Natural killer cell (primary cell): ENCODE measurements at regions not wholly inside any gene's neighbourhood (a gene's known extent, or its start where the extent isn't known, plus 50 kb on each side); places are given as distances from the start of the nearest gene placed in this dataset.
A peak's percentile ranks its signal among the peaks of the same experiment; 100 is the strongest.
"Not testable (repeated sequence)": the region's sequence is repeated elsewhere in the genome, so short reads cannot be mapped to it uniquely, and the experiment has no call there.

ENCODE experiments used
- ATAC-seq, 3 donors: fragments of 150-1000 bp in 2 of 3; fragments of 200-7000 bp in 1 of 3; cut with Tn5 transposase; 1 replicate in 1 of 3; 2 replicates in 2 of 3; pipeline ENCODE4 v1.10.0; 2021; ENCODE audit warnings: mild to moderate bottlenecking in 2 of 3, moderate library complexity in 2 of 3
- DNase-seq, 2 donors: peaks; one replicate each; pipeline versions ENCODE4 v3.0.0 to v3.0.0-alpha.2; 2013 to 2021; ENCODE audit warnings: mixed read lengths in 1 of 2
- H3K27ac ChIP-seq: one replicate; pipeline ENCODE4 v1.5.1; 2013; ENCODE audit warnings: mild to moderate bottlenecking, low read length
- H3K27me3 ChIP-seq: one replicate; pipeline ENCODE4 v1.6.1; 2013; ENCODE audit warnings: low read length; ENCODE audit not compliant: control insufficient read depth, insufficient read depth
- H3K36me3 ChIP-seq: one replicate; pipeline ENCODE4 v1.6.1; 2013; ENCODE audit warnings: low read length; ENCODE audit not compliant: control insufficient read depth, insufficient read depth
- H3K4me1 ChIP-seq: one replicate; pipeline ENCODE4 v1.6.1; 2013; ENCODE audit warnings: low read length; ENCODE audit not compliant: control insufficient read depth, insufficient read depth
- H3K4me3 ChIP-seq: one replicate; pipeline ENCODE4 v1.5.1; 2013; ENCODE audit warnings: low read length
- H3K9me3 ChIP-seq: one replicate; pipeline ENCODE4 v1.6.1; 2013; ENCODE audit warnings: low read length; ENCODE audit not compliant: control insufficient read depth, insufficient read depth
- H3K27ac Mint-ChIP-seq, 2 donors: one replicate each; pipeline ENCODE4 v1.8.0; 2022; ENCODE audit warnings: mild to moderate bottlenecking in 2 of 2, mixed read lengths in 2 of 2, moderate library complexity in 1 of 2
- H3K27me3 Mint-ChIP-seq, 2 donors: one replicate each; pipeline ENCODE4 v1.8.0; 2022; ENCODE audit warnings: low read depth in 2 of 2, mixed read lengths in 2 of 2
- H3K36me3 Mint-ChIP-seq: one replicate; pipeline ENCODE4 v1.8.0; 2022; ENCODE audit warnings: mixed read lengths
- H3K4me1 Mint-ChIP-seq, 2 donors: one replicate each; pipeline ENCODE4 v1.8.0; 2022; ENCODE audit warnings: mixed read lengths in 2 of 2
- H3K4me3 Mint-ChIP-seq: one replicate; pipeline ENCODE4 v1.8.0; 2022; ENCODE audit warnings: mild to moderate bottlenecking, moderate library complexity, mixed read lengths
- H3K9me3 Mint-ChIP-seq, 2 donors: one replicate each; pipeline ENCODE4 v1.8.0; 2022; ENCODE audit warnings: mixed read lengths in 2 of 2
- WGBS: methylation state at CpG from one replicate; pipeline ENCODE4 v1.1.7; 2013; ENCODE audit warnings: missing lambda C conversion rate; ENCODE audit not compliant: insufficient coverage; 5-methylcytosine and 5-hydroxymethylcytosine counted together
- intact Hi-C: fragments of 100-400 bp; cut with micrococcal nuclease; formaldehyde crosslinking; loops from one replicate; pipeline ENCODE4 v1.14.2; 2022

DNA sequence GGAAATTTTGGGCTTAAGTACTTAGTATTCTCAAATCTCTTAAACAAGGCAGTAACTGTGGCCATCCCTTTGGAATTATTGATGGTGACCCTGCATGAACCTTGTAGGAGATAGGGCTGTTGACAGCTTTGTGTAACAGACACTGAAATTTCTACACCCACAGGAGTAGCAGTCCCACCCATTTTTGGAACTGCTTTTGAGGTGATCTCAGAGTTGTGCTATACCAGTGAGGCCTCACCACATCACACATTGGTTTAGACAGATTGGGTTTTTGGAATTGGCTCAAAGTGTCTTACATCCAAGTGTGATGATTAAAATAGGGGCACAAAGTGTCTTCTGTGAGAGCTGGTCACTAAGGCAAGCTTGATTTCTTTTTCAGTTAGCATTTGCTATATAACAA lies 105.6 kb upstream of the CRYM start:
- H3K27me3 ChIP-seq, H3K4me3 ChIP-seq, H3K27ac ChIP-seq, H3K4me1 Mint-ChIP-seq, H3K9me3 ChIP-seq, DNase-seq, intact Hi-C loops, H3K27ac Mint-ChIP-seq, H3K4me3 Mint-ChIP-seq, H3K36me3 Mint-ChIP-seq, H3K27me3 Mint-ChIP-seq, H3K36me3 ChIP-seq, H3K4me1 ChIP-seq, H3K9me3 Mint-ChIP-seq: not testable (repeated sequence)
- ATAC-seq = peak; percentile 75 to 92 (median 88)

DNA sequence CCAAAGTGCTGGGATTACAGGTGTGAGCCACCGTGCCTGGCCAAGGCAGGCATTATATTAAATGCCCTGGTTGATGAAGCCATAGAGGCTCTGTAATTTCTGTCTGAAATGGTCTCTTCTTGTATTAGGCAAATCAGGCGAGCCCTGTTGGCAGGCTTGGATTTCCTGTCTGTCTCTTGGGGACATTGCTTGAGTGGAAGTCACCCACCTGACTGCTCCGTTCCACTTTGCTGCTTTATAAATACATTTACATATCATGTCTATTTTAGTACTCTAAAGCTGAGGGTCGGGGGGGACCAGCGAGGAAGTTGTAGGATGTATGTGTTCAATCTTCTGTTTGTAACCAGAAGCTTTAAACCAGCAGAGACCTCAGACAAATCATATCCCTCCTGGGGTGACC lies 101.6 kb upstream of the CRYM start:
- H3K27me3 Mint-ChIP-seq, H3K4me3 Mint-ChIP-seq, H3K27ac Mint-ChIP-seq, H3K36me3 ChIP-seq, H3K27me3 ChIP-seq, ATAC-seq, H3K36me3 Mint-ChIP-seq, H3K4me3 ChIP-seq, H3K27ac ChIP-seq, H3K4me1 ChIP-seq, DNase-seq, H3K9me3 Mint-ChIP-seq, H3K9me3 ChIP-seq, H3K4me1 Mint-ChIP-seq, intact Hi-C loops: not testable (repeated sequence)
- WGBS = 50% methylated on average over 1 of the region's 5 CpGs

DNA sequence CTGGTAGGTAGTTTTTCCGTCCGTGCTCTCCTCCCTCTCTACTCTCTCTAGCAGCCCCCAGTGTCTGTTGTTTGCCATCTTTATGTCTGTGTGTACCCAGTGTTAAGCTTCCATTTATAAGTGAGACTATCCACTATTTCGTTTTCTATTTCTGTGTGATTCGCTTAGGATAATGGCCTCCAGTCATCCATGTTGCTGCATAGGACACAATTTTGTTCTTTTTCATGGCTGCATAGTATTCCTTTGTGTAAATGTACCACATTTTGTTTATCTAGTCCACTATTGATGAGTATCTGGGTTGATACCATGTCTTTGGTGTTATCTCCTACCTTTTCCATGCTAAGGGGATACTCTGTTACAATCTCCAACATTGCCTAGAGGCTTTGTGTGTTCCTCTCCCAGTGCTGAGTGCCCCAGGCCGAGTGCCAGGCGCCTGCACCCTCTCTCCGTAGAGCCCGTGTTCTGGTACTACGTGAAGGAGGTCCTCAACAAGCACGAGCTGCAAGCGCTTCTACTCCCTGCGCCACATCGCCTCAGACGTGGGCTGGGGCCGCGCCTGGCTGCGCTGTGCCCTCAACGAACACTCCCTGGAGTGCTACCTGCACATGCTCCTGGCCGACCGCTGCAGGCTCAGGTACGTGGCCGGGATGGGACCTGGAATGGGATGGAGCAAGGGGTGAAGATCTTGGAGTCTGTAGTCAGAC lies 98.3 kb upstream of the CRYM start:
- H3K4me1 Mint-ChIP-seq, H3K36me3 ChIP-seq, DNase-seq, H3K9me3 Mint-ChIP-seq, H3K27ac Mint-ChIP-seq, H3K27ac ChIP-seq, H3K4me1 ChIP-seq, H3K4me3 ChIP-seq, H3K36me3 Mint-ChIP-seq, H3K9me3 ChIP-seq, H3K4me3 Mint-ChIP-seq, ATAC-seq, H3K27me3 Mint-ChIP-seq, intact Hi-C loops, H3K27me3 ChIP-seq: not testable (repeated sequence)
- 93% methylated on average over 14 of the region's 22 CpGs for WGBS

DNA sequence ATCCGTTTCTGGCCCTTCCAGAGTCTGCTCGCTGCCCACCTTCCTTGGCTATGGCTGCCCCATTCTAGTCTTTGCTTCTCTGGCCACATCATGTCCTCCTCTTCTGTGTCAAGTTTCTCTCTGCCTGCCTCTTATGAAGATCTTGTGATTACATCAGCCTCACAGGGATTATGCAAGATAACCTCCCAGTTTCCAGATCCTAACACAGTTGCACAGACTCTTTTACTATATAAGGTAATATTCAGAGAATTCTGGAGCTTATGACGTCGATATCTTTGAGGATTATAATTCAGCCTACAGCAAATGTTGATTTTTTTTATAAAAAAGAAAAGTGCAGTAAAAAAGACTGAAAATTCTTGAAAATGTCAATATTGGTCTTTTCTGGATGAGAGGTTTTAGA lies 97.2 kb upstream of the CRYM start:
- not testable (repeated sequence) for H3K36me3 Mint-ChIP-seq

DNA sequence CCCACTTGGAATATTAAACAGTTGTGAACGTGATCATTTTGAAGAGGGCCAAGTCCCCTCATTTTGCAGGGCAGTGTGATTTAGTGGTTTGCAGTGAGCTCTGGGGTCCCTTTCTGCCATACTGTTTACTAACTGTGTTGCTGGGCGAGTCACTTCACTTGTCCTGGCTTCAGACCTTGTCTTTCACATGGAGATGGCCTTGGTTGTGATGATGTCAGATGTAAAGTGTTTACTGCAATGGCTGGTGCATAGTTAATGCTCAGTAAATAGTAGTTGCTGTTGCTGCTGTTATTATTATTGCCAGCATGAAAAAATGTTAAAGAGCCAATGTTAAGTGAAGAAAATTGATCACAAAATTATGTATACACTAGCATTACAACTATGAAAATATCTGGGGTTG lies 95.4 kb upstream of the CRYM start:
- intact Hi-C loops, H3K9me3 Mint-ChIP-seq, H3K27me3 Mint-ChIP-seq, H3K4me1 ChIP-seq, ATAC-seq, H3K27ac ChIP-seq, DNase-seq, H3K36me3 ChIP-seq, H3K9me3 ChIP-seq, H3K4me3 Mint-ChIP-seq, H3K4me1 Mint-ChIP-seq, H3K36me3 Mint-ChIP-seq, H3K4me3 ChIP-seq, H3K27ac Mint-ChIP-seq, H3K27me3 ChIP-seq: not testable (repeated sequence)
- 76% methylated on average over 2 of the region's 2 CpGs for WGBS

More for the DNA sequence above, 97.2 kb upstream of the CRYM start:
- H3K9me3 ChIP-seq, H3K4me1 ChIP-seq, H3K36me3 ChIP-seq, H3K4me1 Mint-ChIP-seq, H3K4me3 Mint-ChIP-seq, ATAC-seq, intact Hi-C loops, H3K27ac ChIP-seq, H3K27me3 Mint-ChIP-seq, H3K9me3 Mint-ChIP-seq, H3K4me3 ChIP-seq, DNase-seq, H3K27me3 ChIP-seq, H3K27ac Mint-ChIP-seq: not testable (repeated sequence)
- no CpG with 5 or more reads among the region's 4 CpGs for WGBS

DNA sequence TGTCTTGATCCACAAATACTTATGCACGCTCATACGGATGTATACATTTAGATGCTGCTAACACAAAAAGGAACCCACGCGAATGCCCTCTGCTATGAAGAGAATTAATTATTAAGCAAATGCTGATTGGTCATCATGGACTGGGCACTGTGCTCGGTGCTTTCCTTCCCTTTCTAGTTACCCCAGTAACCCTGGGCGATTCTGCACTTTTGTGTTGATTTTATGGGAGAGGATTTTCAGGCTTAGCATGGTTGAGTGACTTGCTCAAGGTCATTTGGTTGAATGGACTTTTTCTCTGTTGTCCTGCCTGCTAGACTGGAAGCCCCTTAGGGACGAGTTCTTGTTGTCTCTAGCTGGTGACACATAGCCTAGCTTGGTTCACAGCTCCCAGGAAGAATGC lies 94.8 kb upstream of the CRYM start:
- H3K36me3 Mint-ChIP-seq, H3K4me3 ChIP-seq, H3K9me3 ChIP-seq, H3K9me3 Mint-ChIP-seq, ATAC-seq, H3K27me3 ChIP-seq, intact Hi-C loops, H3K4me1 ChIP-seq, H3K36me3 ChIP-seq, H3K4me1 Mint-ChIP-seq, H3K27ac Mint-ChIP-seq, H3K27ac ChIP-seq, H3K4me3 Mint-ChIP-seq, H3K27me3 Mint-ChIP-seq, DNase-seq: not testable (repeated sequence)
- WGBS = 100% methylated on average over 4 of the region's 7 CpGs

DNA sequence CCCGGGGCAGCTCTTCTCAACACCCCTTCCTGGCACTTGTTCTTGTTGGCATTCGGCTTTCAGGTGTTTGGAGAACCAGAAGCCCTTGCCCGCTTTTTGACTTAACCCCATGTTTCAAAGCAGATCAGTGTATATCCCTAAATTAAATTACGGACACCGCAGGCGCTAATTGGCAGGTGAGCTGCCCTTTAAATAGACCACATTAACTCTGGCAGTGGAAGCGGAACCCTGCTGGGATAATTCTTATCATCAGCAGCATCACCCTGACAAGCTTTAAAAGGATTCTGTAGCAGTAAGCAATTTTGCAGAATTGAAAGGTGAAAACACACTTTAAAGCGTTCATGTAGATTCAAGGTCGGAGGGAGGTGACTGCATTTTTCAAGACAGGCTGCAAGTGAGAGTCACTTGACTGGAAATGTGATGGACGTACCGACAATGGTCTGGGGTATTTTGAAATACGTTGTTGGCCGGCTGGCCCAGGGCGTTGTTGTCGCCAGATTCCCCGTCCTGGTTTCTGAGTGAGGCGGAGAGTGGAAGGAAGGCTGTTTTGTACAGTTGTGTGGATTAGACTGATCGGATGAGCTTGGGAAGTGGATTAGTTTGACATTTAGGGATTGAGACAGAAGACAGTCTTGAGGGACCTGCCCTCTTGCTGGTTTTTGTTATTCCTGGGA lies 94.2 kb upstream of the CRYM start:
- H3K27ac ChIP-seq, DNase-seq, H3K9me3 ChIP-seq, H3K4me3 Mint-ChIP-seq, H3K27me3 ChIP-seq, H3K4me1 ChIP-seq, intact Hi-C loops, ATAC-seq, H3K9me3 Mint-ChIP-seq, H3K36me3 ChIP-seq, H3K4me3 ChIP-seq, H3K4me1 Mint-ChIP-seq, H3K27ac Mint-ChIP-seq, H3K27me3 Mint-ChIP-seq, H3K36me3 Mint-ChIP-seq: not testable (repeated sequence)
- 100% methylated on average over 3 of the region's 18 CpGs for WGBS

DNA sequence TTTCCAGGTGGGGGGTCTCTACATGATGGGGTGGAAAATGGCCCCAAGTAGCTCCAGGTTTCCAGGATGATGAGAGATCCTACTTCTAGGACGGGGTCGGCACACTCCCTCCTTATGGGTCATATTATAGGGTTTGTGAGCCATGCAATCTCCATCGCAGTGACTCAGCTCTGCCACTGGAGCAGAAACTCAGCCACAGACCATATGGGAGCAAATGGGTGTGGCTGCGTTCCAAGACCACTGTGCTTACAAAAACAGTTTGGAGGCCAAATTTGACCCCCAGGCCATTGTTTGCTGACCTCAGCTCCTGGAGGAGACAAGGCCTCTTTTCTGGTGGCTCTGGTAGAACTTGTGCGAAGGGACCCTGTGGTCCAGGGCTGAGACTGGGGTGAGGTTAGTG lies 92.7 kb upstream of the CRYM start:
- H3K36me3 Mint-ChIP-seq, H3K4me3 ChIP-seq, H3K9me3 ChIP-seq, H3K9me3 Mint-ChIP-seq, H3K27ac ChIP-seq, ATAC-seq, H3K4me1 Mint-ChIP-seq, DNase-seq, H3K27me3 Mint-ChIP-seq, H3K36me3 ChIP-seq, H3K27me3 ChIP-seq, intact Hi-C loops, H3K4me1 ChIP-seq, H3K27ac Mint-ChIP-seq, H3K4me3 Mint-ChIP-seq: not testable (repeated sequence)
- 99% methylated on average over 4 of the region's 5 CpGs for WGBS
